ENCODE measurements at regions not wholly inside any gene's neighbourhood (a gene's known extent, or its start where the extent isn't known, plus 50 kb on each side); places are given as distances from the start of the nearest gene placed in this dataset.

DNA sequence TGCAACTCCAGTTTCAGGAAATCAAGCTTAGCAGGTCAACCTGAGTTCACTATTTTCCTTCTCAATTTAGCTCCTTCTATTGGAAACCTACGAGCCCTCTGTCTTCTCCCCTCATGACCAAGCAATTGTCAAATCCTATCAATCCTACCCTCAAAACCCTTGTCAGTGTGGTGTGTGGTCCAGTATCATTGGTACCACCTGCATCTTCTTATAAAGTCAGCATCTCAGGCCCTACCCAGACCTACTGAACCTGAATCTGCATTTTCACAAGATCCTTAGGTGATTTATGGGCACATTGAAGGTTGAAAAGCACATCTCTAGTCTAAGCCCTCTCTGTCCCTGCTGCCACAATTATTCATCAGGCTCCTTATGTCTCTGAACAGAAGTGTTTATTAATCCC lies 77.6 kb upstream of the NR4A3 start:
- no peaks in the 10 kb centered on the region for H3K36me3 ChIP-seq
- H3K27me3 ChIP-seq = no peaks in the 10 kb centered on the region
- no peak for DNase-seq (ENCODE audit: low spot score in 2 of 2)
- 57% methylated on average over 1 of the region's 1 CpG for WGBS
- TF ChIP-seq POLR2A (IDR thresholded peaks at IDR 0.05) = no peak
- TF ChIP-seq, protein P1, sequence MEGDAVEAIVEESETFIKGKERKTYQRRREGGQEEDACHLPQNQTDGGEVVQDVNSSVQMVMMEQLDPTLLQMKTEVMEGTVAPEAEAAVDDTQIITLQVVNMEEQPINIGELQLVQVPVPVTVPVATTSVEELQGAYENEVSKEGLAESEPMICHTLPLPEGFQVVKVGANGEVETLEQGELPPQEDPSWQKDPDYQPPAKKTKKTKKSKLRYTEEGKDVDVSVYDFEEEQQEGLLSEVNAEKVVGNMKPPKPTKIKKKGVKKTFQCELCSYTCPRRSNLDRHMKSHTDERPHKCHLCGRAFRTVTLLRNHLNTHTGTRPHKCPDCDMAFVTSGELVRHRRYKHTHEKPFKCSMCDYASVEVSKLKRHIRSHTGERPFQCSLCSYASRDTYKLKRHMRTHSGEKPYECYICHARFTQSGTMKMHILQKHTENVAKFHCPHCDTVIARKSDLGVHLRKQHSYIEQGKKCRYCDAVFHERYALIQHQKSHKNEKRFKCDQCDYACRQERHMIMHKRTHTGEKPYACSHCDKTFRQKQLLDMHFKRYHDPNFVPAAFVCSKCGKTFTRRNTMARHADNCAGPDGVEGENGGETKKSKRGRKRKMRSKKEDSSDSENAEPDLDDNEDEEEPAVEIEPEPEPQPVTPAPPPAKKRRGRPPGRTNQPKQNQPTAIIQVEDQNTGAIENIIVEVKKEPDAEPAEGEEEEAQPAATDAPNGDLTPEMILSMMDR (IDR thresholded peaks at IDR 0.05) = no peak
- TF ChIP-seq EP300 (IDR thresholded peaks at IDR 0.05) = no peak
- TF ChIP-seq POLR2AphosphoS5 (IDR thresholded peaks at IDR 0.05) = no peak
- H3K27ac ChIP-seq = no peak overlapping the region
- no peaks in the 10 kb centered on the region for H3K4me1 ChIP-seq
- no peak overlapping the region for H3K4me3 ChIP-seq
- H3K9me3 ChIP-seq = no peaks in the 10 kb centered on the region

DNA sequence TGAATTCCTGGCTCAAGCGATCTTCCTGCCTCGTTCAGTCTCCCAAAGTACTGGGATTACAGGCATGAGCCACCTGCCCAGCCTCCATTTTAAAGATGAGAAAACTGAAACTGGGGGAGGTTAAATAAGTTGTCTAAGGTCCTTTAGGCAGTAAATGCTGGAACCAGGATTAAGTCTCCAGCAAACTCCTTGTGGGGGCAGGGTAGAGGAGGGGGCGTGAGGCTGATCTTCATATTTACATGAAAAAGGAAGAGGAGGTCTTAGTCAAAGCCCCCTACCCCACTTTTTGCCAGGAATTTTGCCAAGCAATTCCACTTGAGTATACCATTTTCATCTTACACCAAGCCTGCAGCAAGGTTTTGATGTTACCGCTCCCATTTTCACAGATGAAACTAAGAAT lies 76.6 kb upstream of the NR4A3 start:
- no peak for TF ChIP-seq EP300 (IDR thresholded peaks at IDR 0.05)
- TF ChIP-seq POLR2A (IDR thresholded peaks at IDR 0.05) = no peak
- no peak for TF ChIP-seq POLR2AphosphoS5 (IDR thresholded peaks at IDR 0.05)
- TF ChIP-seq, protein P1 (IDR thresholded peaks at IDR 0.05) = no peak
- Histone ChIP-seq H3K4me1 (no peaks in the 10 kb centered on the region), H3K27me3 (no peaks in the 10 kb centered on the region), H3K4me3 (no peak overlapping the region), H3K27ac (no peak overlapping the region), H3K9me3 (no peaks in the 10 kb centered on the region), H3K36me3 (no peaks in the 10 kb centered on the region)
- DNase-seq (ENCODE audit: low spot score in 2 of 2) = no peak
- WGBS = 91% methylated on average over 4 of the region's 4 CpGs

DNA sequence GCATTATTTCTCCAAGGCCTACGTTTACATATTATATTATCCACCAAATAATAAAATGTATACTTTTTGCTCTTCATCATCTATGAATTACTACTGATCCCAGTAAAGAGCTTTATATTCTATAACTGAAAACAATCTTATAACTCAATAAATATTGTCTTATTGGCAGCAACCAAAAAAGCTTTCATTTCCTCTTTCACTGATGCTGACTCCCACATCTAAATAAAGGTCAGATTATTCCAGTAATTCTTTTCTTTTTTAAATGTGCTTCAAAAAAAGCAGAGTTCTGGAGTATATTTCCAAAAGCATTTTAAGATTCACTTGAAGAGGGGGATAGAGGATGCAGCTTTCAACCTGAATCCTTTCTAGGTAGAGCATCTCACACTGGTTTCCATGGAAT lies 75.3 kb upstream of the NR4A3 start:
- WGBS = 98% methylated on average over 1 of the region's 1 CpG
- no peak for DNase-seq (ENCODE audit: low spot score in 2 of 2)

DNA sequence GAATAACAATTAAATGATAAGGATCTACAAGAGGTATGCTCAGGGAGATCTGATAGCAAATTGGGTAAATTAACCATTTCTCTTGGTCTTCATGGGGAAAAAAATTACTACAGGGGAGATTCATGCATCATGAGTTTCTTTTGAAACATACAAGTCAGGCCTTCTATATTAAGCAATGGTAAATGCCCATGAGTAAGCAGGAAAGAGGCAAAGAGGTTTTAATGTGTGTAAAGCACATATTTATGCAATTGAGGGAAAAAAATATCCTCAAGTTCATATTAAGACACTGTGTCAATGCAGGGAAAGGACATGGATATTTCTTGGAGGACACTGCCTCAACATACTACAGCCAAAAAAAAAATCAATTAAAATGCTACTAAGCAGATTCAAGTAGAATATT lies 73.4 kb upstream of the NR4A3 start:
- Histone ChIP-seq H3K4me3 (no peak overlapping the region), H3K36me3 (no peaks in the 10 kb centered on the region), H3K4me1 (no peaks in the 10 kb centered on the region), H3K27me3 (no peaks in the 10 kb centered on the region), H3K27ac (no peak overlapping the region), H3K9me3 (no peaks in the 10 kb centered on the region)
- DNase-seq (ENCODE audit: low spot score in 2 of 2) = no peak
- TF ChIP-seq, protein P1 (IDR thresholded peaks at IDR 0.05) = no peak
- TF ChIP-seq EP300 (IDR thresholded peaks at IDR 0.05) (no peak), POLR2AphosphoS5 (IDR thresholded peaks at IDR 0.05) (no peak), POLR2A (IDR thresholded peaks at IDR 0.05) (no peak)

More for the DNA sequence above, 75.3 kb upstream of the NR4A3 start:
- Histone ChIP-seq H3K4me1 (no peaks in the 10 kb centered on the region), H3K4me3 (no peak overlapping the region), H3K27me3 (no peaks in the 10 kb centered on the region), H3K36me3 (no peaks in the 10 kb centered on the region), H3K27ac (no peak overlapping the region), H3K9me3 (no peaks in the 10 kb centered on the region)
- no peak for TF ChIP-seq EP300 (IDR thresholded peaks at IDR 0.05)
- TF ChIP-seq POLR2AphosphoS5 (IDR thresholded peaks at IDR 0.05) = no peak
- no peak for TF ChIP-seq POLR2A (IDR thresholded peaks at IDR 0.05)

DNA sequence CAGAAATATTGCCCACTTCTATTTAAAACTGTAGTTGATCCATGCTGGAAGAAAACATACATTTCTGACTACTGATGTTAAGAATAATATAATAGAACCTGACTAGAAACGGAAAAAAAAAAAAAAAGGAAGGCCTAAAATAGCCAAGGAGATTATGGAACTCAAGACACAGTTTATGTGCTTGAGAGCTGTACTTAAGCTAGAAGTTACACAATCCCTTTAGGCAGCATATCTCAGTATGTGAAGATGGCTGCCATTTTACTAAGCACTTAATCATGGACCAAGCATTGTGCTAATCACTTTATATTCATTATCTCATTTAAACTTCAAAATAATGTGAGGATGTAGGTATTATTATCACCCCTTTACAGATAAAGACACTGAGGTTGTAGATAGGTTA lies 73.0 kb upstream of the NR4A3 start:
- Histone ChIP-seq H3K36me3 (no peaks in the 10 kb centered on the region), H3K27me3 (no peaks in the 10 kb centered on the region), H3K9me3 (no peaks in the 10 kb centered on the region), H3K4me1 (no peaks in the 10 kb centered on the region), H3K4me3 (no peak overlapping the region), H3K27ac (no peak overlapping the region)
- 69% methylated on average over 1 of the region's 1 CpG for WGBS
- no peak for DNase-seq (ENCODE audit: low spot score in 2 of 2)
- TF ChIP-seq POLR2A (IDR thresholded peaks at IDR 0.05) (no peak), EP300 (IDR thresholded peaks at IDR 0.05) (no peak), POLR2AphosphoS5 (IDR thresholded peaks at IDR 0.05) (no peak)
- TF ChIP-seq, protein P1 (IDR thresholded peaks at IDR 0.05) = no peak

DNA sequence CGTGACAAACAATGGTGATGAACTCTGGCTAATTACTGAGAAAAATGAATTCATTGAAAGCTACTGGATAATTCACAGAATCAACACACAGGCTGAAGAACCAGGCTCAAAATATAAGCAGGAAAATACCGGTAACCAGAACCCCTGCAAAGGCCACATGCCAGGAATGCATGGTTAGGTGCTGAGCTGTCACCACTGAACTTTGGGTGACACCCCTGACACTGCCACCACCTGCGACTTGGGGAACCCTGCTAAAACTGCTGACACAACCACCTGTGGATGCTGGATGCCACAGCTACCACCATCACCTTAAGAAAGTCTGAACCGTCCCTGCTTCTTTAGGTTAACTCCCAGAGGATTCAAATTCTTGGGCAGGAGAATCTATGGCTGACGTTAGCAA lies 72.0 kb upstream of the NR4A3 start:
- Histone ChIP-seq H3K27ac (no peak overlapping the region), H3K9me3 (no peaks in the 10 kb centered on the region), H3K4me1 (no peaks in the 10 kb centered on the region), H3K4me3 (no peak overlapping the region), H3K27me3 (no peaks in the 10 kb centered on the region), H3K36me3 (no peaks in the 10 kb centered on the region)
- no peak for TF ChIP-seq POLR2AphosphoS5 (IDR thresholded peaks at IDR 0.05)
- TF ChIP-seq POLR2A (IDR thresholded peaks at IDR 0.05) = no peak
- 87% methylated on average over 5 of the region's 5 CpGs for WGBS
- no peak for DNase-seq (ENCODE audit: low spot score in 2 of 2)
